ENCODE measurements at regions not wholly inside any gene's neighbourhood (a gene's known extent, or its start where the extent isn't known, plus 50 kb on each side); places are given as distances from the start of the nearest gene placed in this dataset.

DNA sequence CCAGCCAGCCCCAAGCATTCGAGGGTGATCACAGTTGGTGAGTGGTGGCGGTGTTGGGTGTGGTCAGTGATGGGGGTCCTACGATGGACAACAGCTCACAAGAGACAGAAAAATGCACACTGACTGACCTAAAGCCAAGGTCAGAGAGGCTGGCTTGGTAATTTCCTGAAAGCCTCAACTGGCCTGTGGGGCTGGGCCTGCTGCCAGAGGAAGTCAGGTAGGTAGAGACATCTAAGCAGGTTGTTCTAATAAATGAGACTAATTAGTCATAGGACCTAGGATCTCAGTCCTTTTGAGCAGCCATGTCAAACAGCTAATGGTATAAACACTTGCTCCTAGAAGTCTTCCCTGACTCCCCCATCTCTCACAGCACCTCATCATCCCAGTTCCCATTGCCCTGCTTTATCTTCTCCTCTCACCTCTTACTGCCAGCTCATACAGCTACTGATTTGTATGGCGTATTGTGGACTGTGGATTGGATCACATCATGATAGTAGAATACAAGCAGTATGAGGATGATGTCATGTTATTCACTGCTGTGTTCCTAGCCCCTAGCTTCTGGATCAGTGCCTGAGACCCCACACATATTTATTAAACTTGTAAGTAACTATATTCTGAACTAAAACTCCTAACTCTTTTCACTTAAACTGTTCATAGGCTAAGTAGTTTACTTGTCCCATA, 262.9 kb upstream of the KLHL29 start:
- TF ChIP-seq TAF1 (IDR thresholded peaks at IDR 0.05; ENCODE audit: borderline replicate concordance, insufficient read depth, low read length) = no peak
- TF ChIP-seq, protein P1, sequence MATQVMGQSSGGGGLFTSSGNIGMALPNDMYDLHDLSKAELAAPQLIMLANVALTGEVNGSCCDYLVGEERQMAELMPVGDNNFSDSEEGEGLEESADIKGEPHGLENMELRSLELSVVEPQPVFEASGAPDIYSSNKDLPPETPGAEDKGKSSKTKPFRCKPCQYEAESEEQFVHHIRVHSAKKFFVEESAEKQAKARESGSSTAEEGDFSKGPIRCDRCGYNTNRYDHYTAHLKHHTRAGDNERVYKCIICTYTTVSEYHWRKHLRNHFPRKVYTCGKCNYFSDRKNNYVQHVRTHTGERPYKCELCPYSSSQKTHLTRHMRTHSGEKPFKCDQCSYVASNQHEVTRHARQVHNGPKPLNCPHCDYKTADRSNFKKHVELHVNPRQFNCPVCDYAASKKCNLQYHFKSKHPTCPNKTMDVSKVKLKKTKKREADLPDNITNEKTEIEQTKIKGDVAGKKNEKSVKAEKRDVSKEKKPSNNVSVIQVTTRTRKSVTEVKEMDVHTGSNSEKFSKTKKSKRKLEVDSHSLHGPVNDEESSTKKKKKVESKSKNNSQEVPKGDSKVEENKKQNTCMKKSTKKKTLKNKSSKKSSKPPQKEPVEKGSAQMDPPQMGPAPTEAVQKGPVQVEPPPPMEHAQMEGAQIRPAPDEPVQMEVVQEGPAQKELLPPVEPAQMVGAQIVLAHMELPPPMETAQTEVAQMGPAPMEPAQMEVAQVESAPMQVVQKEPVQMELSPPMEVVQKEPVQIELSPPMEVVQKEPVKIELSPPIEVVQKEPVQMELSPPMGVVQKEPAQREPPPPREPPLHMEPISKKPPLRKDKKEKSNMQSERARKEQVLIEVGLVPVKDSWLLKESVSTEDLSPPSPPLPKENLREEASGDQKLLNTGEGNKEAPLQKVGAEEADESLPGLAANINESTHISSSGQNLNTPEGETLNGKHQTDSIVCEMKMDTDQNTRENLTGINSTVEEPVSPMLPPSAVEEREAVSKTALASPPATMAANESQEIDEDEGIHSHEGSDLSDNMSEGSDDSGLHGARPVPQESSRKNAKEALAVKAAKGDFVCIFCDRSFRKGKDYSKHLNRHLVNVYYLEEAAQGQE (IDR thresholded peaks at IDR 0.05; ENCODE audit: insufficient read depth in 1 of 2, low read depth in 2 of 2, low read length in 2 of 2) = no peak
- no peak for TF ChIP-seq FOXP2 (optimal IDR thresholded peaks at IDR 0.05; ENCODE audit: borderline replicate concordance, extremely low read depth, extremely low read length, insufficient read depth)
- no peak for TF ChIP-seq POLR2AphosphoS5 (IDR thresholded peaks at IDR 0.05; ENCODE audit: low read depth, low read length)
- TF ChIP-seq SIN3A (IDR thresholded peaks at IDR 0.05; ENCODE audit: borderline replicate concordance, insufficient read depth, low read length) = no peak

DNA sequence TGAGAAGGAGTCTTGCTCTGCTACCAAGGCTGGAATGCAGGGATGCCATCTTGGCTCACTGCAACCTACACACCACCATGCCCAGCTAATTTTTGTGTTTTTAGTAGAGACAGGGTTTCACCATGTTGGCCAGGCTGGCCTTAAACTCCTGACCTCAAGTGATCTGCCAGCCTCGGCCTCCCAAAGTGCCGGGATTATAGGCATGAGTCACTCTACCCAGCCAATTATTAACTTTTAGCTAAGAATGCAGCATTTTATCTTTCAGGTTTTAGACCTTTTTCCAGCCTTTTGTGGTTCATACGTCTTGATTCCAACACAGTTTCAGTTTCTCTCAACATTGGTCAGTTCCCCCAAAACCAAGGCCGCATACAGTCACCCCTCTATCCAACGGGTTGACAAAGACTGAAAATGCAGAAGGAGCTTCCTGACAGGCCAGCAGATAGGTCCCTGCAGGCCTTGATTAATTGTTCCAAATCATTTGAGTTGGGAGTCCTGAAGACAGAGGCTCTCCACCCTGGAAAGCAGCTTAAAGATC, 262.2 kb upstream of the KLHL29 start:
- TF ChIP-seq, protein P1 (IDR thresholded peaks at IDR 0.05; ENCODE audit: insufficient read depth in 1 of 2, low read depth in 2 of 2, low read length in 2 of 2) = no peak
- no peak for TF ChIP-seq POLR2AphosphoS5 (IDR thresholded peaks at IDR 0.05; ENCODE audit: low read depth, low read length)

DNA sequence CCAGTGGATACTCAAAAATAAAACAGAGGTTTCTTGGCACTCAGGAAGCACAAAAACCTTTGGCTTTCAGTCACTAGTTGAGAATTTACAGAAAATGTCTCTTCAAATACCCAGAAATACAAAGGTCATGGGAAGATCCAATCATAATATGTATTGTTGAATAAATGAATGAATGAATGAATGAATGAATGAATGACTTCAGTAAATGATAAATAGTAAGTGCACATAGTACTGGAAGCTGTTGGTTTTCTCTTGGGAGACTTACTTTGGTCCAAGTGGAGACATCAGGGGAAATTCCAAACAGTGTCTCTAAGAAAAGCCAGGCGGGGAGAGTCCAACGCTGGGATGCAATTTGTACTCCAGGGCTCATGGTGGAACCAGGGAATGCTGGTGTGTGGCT, 261.3 kb upstream of the KLHL29 start:
- TF ChIP-seq TAF1 (IDR thresholded peaks at IDR 0.05; ENCODE audit: borderline replicate concordance, insufficient read depth, low read length) = no peak
- TF ChIP-seq FOXP2 (optimal IDR thresholded peaks at IDR 0.05; ENCODE audit: borderline replicate concordance, extremely low read depth, extremely low read length, insufficient read depth) = no peak
- TF ChIP-seq POLR2AphosphoS5 (IDR thresholded peaks at IDR 0.05; ENCODE audit: low read depth, low read length) = no peak
- TF ChIP-seq SIN3A (IDR thresholded peaks at IDR 0.05; ENCODE audit: borderline replicate concordance, insufficient read depth, low read length) = no peak
- TF ChIP-seq, protein P1 (IDR thresholded peaks at IDR 0.05; ENCODE audit: insufficient read depth in 1 of 2, low read depth in 2 of 2, low read length in 2 of 2) = no peak

DNA sequence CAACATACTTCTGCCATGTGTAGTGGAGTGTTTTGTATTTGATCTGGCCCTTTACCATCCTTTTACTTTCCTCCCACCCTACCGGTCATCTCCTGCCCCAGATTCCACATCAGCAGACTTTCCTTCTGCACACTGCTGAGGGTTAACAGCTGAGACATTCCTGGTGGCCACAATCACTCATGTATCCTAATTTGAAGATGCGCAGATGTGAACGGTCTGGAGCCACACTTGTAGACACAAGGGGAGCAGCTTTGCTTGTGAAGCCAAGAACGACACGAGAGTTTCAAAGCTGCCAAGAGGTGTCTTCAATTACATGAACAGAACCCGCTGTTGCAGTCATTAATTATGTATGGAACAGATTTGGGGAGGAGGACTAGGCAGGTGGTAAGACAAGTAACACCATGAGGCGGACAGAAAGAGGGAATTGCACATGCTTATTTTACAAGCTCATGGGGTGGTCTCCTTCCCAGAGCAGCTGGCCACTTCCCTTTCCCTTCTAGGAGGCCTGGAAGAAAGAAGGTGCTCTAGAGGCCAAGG, 260.7 kb upstream of the KLHL29 start:
- TF ChIP-seq SIN3A (IDR thresholded peaks at IDR 0.05; ENCODE audit: borderline replicate concordance, insufficient read depth, low read length) (no peak), TAF1 (IDR thresholded peaks at IDR 0.05; ENCODE audit: borderline replicate concordance, insufficient read depth, low read length) (no peak), FOXP2 (optimal IDR thresholded peaks at IDR 0.05; ENCODE audit: borderline replicate concordance, extremely low read depth, extremely low read length, insufficient read depth) (no peak), POLR2AphosphoS5 (IDR thresholded peaks at IDR 0.05; ENCODE audit: low read depth, low read length) (no peak)
- TF ChIP-seq, protein P1 (IDR thresholded peaks at IDR 0.05; ENCODE audit: insufficient read depth in 1 of 2, low read depth in 2 of 2, low read length in 2 of 2) = no peak

All from PFSK-1 (cell line).